Mesothelial cell of epicardium (in vitro differentiated cells): ENCODE measurements at regions not wholly inside any gene's neighbourhood (a gene's known extent, or its start where the extent isn't known, plus 50 kb on each side); places are given as distances from the start of the nearest gene placed in this dataset.

ENCODE experiments used
- DNase-seq, 2 experiments: peaks; one replicate each; pipeline ENCODE4 v3.0.0; 2021; ENCODE audit warnings: low spot score in 2 of 2; ENCODE audit not compliant: unreplicated experiment in 2 of 2
- H3K27ac Mint-ChIP-seq: 2 replicates; pipeline ENCODE4 v1.8.0; 2021; ENCODE audit warnings: mixed read lengths
- H3K27me3 Mint-ChIP-seq: 2 replicates; pipeline ENCODE4 v1.8.0; 2021; ENCODE audit warnings: low read depth, mixed read lengths
- H3K36me3 Mint-ChIP-seq: 2 replicates; pipeline ENCODE4 v1.8.0; 2021; ENCODE audit warnings: mixed read lengths
- H3K4me1 Mint-ChIP-seq: 2 replicates; pipeline ENCODE4 v1.8.0; 2021; ENCODE audit warnings: mixed read lengths
- H3K4me3 Mint-ChIP-seq: 2 replicates; pipeline ENCODE4 v1.8.0; 2021; ENCODE audit warnings: mild to moderate bottlenecking, moderate library complexity, mixed read lengths
- H3K9me3 Mint-ChIP-seq: 2 replicates; pipeline ENCODE4 v1.8.0; 2021; ENCODE audit warnings: mixed read lengths
- TF ChIP-seq, protein P1 (sequence below): fragments of 200-600 bp; sonication (generic); IDR thresholded peaks from one replicate; pipeline ENCODE4 v1.5.0; 2021; ENCODE audit warnings: antibody characterized with exemption; ENCODE audit not compliant: unreplicated experiment

GRCh38 chr4:83783215-83783614 is 247.3 kb downstream of the GPAT3 start:
- TF ChIP-seq, protein P1, sequence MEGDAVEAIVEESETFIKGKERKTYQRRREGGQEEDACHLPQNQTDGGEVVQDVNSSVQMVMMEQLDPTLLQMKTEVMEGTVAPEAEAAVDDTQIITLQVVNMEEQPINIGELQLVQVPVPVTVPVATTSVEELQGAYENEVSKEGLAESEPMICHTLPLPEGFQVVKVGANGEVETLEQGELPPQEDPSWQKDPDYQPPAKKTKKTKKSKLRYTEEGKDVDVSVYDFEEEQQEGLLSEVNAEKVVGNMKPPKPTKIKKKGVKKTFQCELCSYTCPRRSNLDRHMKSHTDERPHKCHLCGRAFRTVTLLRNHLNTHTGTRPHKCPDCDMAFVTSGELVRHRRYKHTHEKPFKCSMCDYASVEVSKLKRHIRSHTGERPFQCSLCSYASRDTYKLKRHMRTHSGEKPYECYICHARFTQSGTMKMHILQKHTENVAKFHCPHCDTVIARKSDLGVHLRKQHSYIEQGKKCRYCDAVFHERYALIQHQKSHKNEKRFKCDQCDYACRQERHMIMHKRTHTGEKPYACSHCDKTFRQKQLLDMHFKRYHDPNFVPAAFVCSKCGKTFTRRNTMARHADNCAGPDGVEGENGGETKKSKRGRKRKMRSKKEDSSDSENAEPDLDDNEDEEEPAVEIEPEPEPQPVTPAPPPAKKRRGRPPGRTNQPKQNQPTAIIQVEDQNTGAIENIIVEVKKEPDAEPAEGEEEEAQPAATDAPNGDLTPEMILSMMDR, result no peak
- Mint-ChIP-seq H3K4me1 (no peaks in the 10 kb centered on the region), H3K4me3 (no peak overlapping the region), H3K36me3 (no peaks in the 10 kb centered on the region), H3K27ac (no peak overlapping the region), H3K9me3 (no peaks in the 10 kb centered on the region), H3K27me3 (peaks cover 2% of the 10 kb centered on the region)
- DNase-seq, result no peak

DNA sequence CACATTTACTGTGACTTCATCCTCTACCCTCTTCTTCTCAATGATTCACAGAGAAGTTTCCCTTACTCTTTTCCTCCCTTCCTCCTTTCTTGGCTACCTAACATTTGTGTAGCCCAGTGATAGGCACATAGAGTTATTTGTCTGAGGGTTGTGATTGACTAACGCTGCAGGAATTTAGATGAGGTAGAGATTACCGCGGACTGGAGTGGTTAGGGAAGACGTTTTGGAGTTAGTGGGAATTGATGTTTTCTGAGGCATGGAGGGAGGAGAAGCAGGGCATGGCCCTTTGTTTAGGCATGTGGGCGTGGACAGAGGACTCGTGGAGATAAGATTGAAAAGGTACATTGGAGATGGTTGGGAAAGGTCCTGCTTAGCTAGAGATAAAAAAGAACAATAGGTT is 246.7 kb downstream of the GPAT3 start:
- Mint-ChIP-seq H3K4me1 (no peaks in the 10 kb centered on the region), H3K4me3 (no peak overlapping the region), H3K27ac (no peak overlapping the region), H3K36me3 (no peaks in the 10 kb centered on the region), H3K27me3 (no peaks in the 10 kb centered on the region), H3K9me3 (no peaks in the 10 kb centered on the region)
- TF ChIP-seq, protein P1, result no peak
- no peak for DNase-seq

DNA sequence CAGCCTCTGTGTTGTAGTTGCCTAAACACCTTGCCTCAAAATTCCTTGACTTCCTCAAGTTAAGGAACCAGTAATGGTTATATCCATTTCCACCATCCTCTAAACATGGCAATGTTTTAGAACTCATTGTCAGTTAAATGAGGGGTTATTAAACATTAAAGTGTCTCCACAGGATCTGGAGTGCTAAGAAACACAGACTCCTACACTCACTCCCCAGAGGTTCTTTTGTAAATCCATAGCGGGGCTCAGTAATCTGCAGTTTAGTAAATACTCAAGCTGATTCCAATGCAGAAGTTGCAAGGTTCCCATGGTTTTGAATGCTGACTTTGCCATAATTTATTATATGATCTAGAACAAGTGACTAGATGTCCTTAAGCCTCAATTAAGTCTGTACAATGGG is 245.5 kb downstream of the GPAT3 start:
- Mint-ChIP-seq H3K4me1 (no peaks in the 10 kb centered on the region), H3K27ac (no peak overlapping the region), H3K36me3 (no peaks in the 10 kb centered on the region), H3K4me3 (no peak overlapping the region), H3K9me3 (no peaks in the 10 kb centered on the region), H3K27me3 (no peaks in the 10 kb centered on the region)
- TF ChIP-seq, protein P1, result no peak
- no peak for DNase-seq

DNA sequence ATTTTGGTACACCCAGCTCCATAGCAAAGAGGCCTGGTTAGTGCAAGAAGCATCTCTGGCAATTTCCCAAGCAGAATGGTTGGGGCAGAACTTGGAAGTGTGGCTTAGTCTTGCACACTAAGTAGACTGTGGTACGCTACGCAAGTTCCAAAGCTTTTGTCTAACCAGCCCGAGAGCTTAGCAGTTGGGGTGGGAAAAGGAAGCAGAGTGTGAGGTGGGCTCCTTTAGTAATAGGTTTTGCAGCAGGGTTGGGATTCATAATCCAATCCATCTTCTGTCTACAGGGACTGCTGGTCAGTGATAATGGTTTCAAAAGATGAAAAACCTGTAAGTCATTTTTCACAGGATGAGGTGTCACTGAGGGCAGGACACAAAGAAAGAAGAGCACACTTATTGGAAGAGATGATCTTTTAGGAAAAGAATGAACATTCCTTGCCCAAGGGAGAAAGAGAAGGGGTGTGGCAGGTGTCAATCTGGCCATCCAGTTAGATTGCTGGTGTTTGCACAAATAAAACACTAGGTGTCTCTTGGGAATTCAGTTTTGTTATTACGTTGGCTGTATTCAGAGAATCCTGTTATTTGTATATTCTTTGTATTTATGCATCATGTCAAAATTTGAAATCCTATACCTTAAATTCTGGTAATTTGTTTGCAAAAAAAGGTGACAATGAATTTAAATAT is 244.3 kb downstream of the GPAT3 start:
- Mint-ChIP-seq H3K27ac (no peak overlapping the region), H3K4me3 (no peak overlapping the region), H3K4me1 (no peaks in the 10 kb centered on the region), H3K36me3 (no peaks in the 10 kb centered on the region), H3K9me3 (no peaks in the 10 kb centered on the region), H3K27me3 (no peaks in the 10 kb centered on the region)
- DNase-seq, result no peak
- TF ChIP-seq, protein P1, result no peak

DNA sequence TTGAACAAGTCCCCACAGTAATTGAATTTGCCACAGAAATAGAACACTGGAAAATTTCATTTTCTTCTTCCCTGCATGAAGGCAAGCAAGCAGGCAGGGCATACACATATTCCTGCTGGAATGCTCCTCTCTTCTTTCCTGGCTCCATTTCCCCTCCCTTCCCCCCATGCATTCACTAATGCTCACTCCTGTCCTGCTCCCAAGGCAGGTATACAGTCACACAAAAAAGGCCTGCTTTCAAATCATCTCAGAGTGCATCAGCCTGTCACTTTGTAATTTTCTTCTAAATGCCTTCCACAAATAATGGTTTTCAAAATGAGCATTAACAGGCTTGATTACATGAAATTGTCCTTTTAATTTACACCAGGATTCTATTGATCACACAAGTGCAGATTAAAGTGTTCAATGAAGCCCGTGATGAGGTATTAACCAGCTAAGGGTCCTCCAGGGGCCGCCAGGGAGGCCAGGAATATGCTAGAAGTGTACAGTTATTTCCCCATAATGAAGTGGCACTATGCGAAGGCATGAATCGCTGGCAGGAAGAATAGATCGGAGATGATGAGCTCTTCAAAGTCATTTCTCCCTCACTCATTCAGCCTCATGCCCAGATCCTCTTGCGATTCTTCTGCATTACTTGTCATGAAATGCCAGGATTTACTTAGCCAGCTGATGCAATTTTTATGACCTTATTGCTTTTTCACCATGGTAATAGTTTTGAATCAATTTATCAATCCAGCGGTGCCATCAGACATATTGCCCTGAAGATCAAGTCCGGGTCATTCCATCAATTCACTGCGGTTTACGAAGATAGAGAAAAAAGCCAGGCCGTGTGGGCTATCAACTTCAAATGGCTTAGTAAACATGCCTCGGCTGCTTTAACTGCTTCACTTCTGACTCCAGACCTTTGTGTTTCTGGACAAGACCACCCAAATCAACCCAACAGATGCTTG is 243.5 kb downstream of the GPAT3 start:
- Mint-ChIP-seq H3K27me3 (no peaks in the 10 kb centered on the region), H3K4me3 (no peak overlapping the region), H3K36me3 (no peaks in the 10 kb centered on the region), H3K4me1 (no peaks in the 10 kb centered on the region), H3K9me3 (no peaks in the 10 kb centered on the region), H3K27ac (no peak overlapping the region)
- DNase-seq, result no peak
- TF ChIP-seq, protein P1, result no peak
